WI38 (cell line): ENCODE measurements at regions not wholly inside any gene's neighbourhood (a gene's known extent, or its start where the extent isn't known, plus 50 kb on each side); places are given as distances from the start of the nearest gene placed in this dataset.

Experiments used
- H3K4me3 ChIP-seq: 2 replicates; pipeline ENCODE4 v1.5.1; 2011; ENCODE audit warnings: low read depth, mild to moderate bottlenecking, control low read depth, low read length
- TF ChIP-seq, protein P1 (sequence below): IDR thresholded peaks from 2 replicates; pipeline ENCODE4 v1.5.1; 2012; ENCODE audit warnings: low read depth, mild to moderate bottlenecking, control low read depth, low read length

DNA sequence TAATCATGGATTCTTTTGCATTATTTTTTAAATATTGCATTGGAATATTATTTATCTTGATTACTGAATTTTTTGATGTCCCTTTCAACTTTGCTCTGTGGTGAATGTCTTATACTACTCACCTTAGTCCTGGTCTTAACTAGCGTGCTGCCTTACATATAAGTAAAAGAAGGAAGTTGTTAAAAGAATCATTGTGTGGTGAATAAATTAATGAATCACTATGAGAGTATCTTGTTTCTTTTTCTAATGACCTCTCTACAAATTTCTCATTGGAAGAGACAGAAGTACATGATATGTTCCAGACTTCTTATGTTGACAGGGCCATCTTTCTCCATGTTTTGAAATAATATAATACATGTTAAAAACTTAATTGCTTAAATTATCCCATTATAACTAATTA, 432.6 kb upstream of the MMADHC start:
- TF ChIP-seq, protein P1, sequence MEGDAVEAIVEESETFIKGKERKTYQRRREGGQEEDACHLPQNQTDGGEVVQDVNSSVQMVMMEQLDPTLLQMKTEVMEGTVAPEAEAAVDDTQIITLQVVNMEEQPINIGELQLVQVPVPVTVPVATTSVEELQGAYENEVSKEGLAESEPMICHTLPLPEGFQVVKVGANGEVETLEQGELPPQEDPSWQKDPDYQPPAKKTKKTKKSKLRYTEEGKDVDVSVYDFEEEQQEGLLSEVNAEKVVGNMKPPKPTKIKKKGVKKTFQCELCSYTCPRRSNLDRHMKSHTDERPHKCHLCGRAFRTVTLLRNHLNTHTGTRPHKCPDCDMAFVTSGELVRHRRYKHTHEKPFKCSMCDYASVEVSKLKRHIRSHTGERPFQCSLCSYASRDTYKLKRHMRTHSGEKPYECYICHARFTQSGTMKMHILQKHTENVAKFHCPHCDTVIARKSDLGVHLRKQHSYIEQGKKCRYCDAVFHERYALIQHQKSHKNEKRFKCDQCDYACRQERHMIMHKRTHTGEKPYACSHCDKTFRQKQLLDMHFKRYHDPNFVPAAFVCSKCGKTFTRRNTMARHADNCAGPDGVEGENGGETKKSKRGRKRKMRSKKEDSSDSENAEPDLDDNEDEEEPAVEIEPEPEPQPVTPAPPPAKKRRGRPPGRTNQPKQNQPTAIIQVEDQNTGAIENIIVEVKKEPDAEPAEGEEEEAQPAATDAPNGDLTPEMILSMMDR, result no peak
- no peak overlapping the region for H3K4me3 ChIP-seq

DNA sequence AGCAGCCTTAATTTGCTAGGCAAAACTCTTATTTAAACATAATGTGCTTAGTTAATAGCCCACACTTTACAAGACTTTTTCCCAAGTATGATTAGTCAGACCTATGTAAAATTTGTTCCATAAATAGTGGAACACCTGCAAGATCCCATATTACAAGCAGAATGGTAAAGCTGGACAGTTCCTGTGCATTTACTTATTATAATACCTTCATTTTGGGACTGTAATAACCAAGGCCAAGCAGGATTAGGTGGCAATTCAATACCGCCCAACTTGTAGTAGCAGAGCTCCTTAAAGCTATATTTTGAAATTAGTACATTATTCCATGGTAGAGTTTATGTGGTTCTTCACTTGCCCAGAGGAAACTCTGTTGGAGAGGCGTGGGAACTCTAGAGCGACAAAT, 431.5 kb upstream of the MMADHC start:
- no peak overlapping the region for H3K4me3 ChIP-seq
- TF ChIP-seq, protein P1, result no peak

GRCh38 chr2:150012986-150013385, 425.4 kb upstream of the MMADHC start:
- TF ChIP-seq, protein P1, result no peak
- H3K4me3 ChIP-seq, result no peak overlapping the region

DNA sequence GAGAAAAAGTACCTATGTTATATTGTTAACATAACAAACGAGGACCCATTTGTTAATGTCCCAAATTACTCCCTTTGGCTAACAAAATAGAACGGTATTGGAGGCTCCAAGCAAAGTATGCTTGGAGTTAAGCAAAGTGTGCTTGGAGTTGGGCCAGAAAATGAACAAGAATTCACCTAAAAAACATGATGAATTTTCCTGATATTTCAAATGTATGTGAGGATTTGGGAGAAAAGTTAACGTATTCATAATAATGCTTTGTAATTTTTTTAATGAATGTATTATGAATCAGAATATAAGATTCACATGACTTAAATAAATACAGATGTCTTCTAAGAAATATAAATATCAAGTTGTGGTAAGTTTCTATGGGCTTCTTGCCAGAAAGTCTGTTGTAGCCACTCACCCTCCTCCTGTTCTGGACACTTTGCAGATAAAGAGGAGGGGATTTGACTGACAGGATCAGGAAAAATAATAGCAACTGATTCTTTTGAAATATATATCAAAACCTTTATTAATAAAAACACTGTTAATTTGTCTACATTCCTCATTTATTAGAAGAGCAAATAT, 423.7 kb upstream of the MMADHC start:
- TF ChIP-seq, protein P1, result no peak
- no peak overlapping the region for H3K4me3 ChIP-seq

GRCh38 chr2:150008901-150009300, 421.3 kb upstream of the MMADHC start:
- TF ChIP-seq, protein P1, result no peak
- no peak overlapping the region for H3K4me3 ChIP-seq

- TF ChIP-seq, protein P1, result no peak
Observed at GRCh38 chr2:150007815-150008430, 420.3 kb upstream of the MMADHC start.

DNA sequence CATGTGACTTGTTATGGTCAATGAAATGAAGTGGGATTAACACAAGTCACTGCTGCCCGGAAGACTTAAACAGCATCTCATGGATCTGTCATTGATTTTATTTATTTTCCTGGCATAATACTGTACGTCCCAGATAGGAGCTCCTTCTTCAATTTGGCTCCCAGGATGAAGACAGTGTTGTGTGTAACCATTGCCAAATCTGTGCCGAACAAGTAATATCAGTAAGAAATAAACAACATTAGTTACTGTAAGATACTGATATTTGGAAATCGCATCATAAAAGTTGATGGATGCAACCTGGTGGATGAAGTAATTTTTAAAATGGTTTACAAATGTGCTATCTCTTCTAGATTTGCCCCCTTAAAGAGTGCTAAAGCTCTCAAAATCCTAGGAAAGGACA, 419.0 kb upstream of the MMADHC start:
- no peak overlapping the region for H3K4me3 ChIP-seq
- TF ChIP-seq, protein P1, result no peak

More at GRCh38 chr2:150007815-150008430, 420.3 kb upstream of the MMADHC start:
- H3K4me3 ChIP-seq, result no peak overlapping the region
